Liver (tissue), 8 donors: ENCODE measurements at regions not wholly inside any gene's neighbourhood (a gene's known extent, or its start where the extent isn't known, plus 50 kb on each side); places are given as distances from the start of the nearest gene placed in this dataset.
A peak's percentile ranks its signal among the peaks of the same experiment; 100 is the strongest.

ENCODE experiments used
- DNase-seq: peaks from one replicate; pipeline ENCODE4 v3.0.0-alpha.2; 2017; ENCODE audit warnings: low spot score
- H3K27ac ChIP-seq, 2 donors: one replicate each; pipeline ENCODE4 v1.7.0; 2013; ENCODE audit warnings: inconsistent platforms in 2 of 2, low read length in 2 of 2, control low read depth in 1 of 2, low read depth in 1 of 2, mild to moderate bottlenecking in 1 of 2
- H3K27me3 ChIP-seq, 4 donors: one replicate each; pipeline versions ENCODE4 v1.6.1 to v1.7.0; 2013; ENCODE audit warnings: low read length in 3 of 4, inconsistent platforms in 1 of 4, mild to moderate bottlenecking in 1 of 4, moderate library complexity in 1 of 4; ENCODE audit not compliant: control insufficient read depth in 4 of 4, insufficient read depth in 4 of 4
- H3K36me3 ChIP-seq, 4 donors: one replicate each; pipeline versions ENCODE4 v1.6.1 to v1.7.0; 2013; ENCODE audit warnings: low read length in 3 of 4, mild to moderate bottlenecking in 3 of 4, low read depth in 1 of 4, moderate library complexity in 1 of 4; ENCODE audit not compliant: control insufficient read depth in 4 of 4, insufficient read depth in 3 of 4
- H3K4me1 ChIP-seq, 4 donors: one replicate each; pipeline versions ENCODE4 v1.6.1 to v1.7.0; 2013; ENCODE audit warnings: low read length in 3 of 4, mild to moderate bottlenecking in 3 of 4, moderate library complexity in 1 of 4; ENCODE audit not compliant: control insufficient read depth in 4 of 4, insufficient read depth in 4 of 4
- H3K4me3 ChIP-seq, 3 donors: one replicate each; pipeline versions ENCODE4 v1.6.1 to v1.7.0; 2013; ENCODE audit warnings: low read length in 3 of 3, control low read depth in 1 of 3, low read depth in 1 of 3, mild to moderate bottlenecking in 1 of 3
- H3K9ac ChIP-seq, 2 donors: one replicate each; pipeline ENCODE4 v1.7.0; 2013; ENCODE audit warnings: low read length in 2 of 2, mild to moderate bottlenecking in 2 of 2, moderate library complexity in 2 of 2, control low read depth in 1 of 2, low read depth in 1 of 2
- H3K9me3 ChIP-seq, 4 donors: one replicate each; pipeline versions ENCODE4 v1.6.1 to v1.7.0; 2013; ENCODE audit warnings: low read length in 3 of 4; ENCODE audit not compliant: control insufficient read depth in 4 of 4
- ATF3 ChIP-seq: IDR thresholded peaks from 2 replicates; pipeline ENCODE4 v1.6.1; 2016; ENCODE audit warnings: antibody characterized with exemption
- EGR1 ChIP-seq, 2 donors: IDR thresholded peaks; 2 replicates each; pipeline ENCODE4 v1.6.1; 2016 to 2018; ENCODE audit warnings: antibody characterized with exemption in 2 of 2, low read depth in 2 of 2
- FOXA1 ChIP-seq: IDR thresholded peaks from 2 replicates; pipeline ENCODE4 v1.6.1; 2016; ENCODE audit warnings: antibody characterized with exemption
- FOXA2 ChIP-seq: IDR thresholded peaks from 2 replicates; pipeline ENCODE4 v1.6.1; 2016; ENCODE audit warnings: antibody characterized with exemption
- GABPA ChIP-seq, 2 donors: IDR thresholded peaks in 1 of 2; conservative IDR thresholded peaks in 1 of 2; 2 replicates each; pipeline ENCODE4 v1.6.1; 2016; ENCODE audit warnings: antibody characterized with exemption in 2 of 2, mild to moderate bottlenecking in 1 of 2, moderate library complexity in 1 of 2
- HNF4A ChIP-seq, 2 donors: conservative IDR thresholded peaks; 2 replicates each; pipeline ENCODE4 v1.6.1; 2016; ENCODE audit warnings: antibody characterized with exemption in 2 of 2, mild to moderate bottlenecking in 2 of 2
- HNF4G ChIP-seq: IDR thresholded peaks from 2 replicates; pipeline ENCODE4 v1.6.1; 2016; ENCODE audit warnings: antibody characterized with exemption
- JUND ChIP-seq, 2 donors: IDR thresholded peaks; 2 replicates each; pipeline ENCODE4 v1.6.1; 2016; ENCODE audit warnings: antibody characterized with exemption in 2 of 2
- MAX ChIP-seq: IDR thresholded peaks from 2 replicates; pipeline ENCODE4 v1.6.1; 2016; ENCODE audit warnings: antibody characterized with exemption
- NR2F2 ChIP-seq: IDR thresholded peaks from 2 replicates; pipeline ENCODE4 v1.6.1; 2016; ENCODE audit warnings: antibody characterized with exemption
- RAD21 ChIP-seq, 2 donors: IDR thresholded peaks; 2 replicates each; pipeline ENCODE4 v1.6.1; 2016; ENCODE audit warnings: antibody characterized with exemption in 2 of 2, mild to moderate bottlenecking in 2 of 2
- REST ChIP-seq: IDR thresholded peaks from 2 replicates; pipeline ENCODE4 v1.6.1; 2016; ENCODE audit warnings: antibody characterized with exemption, mild to moderate bottlenecking
- RXRA ChIP-seq, 2 donors: IDR thresholded peaks; 2 replicates each; pipeline ENCODE4 v1.6.1; 2017 to 2018; ENCODE audit warnings: antibody characterized with exemption in 2 of 2, mild to moderate bottlenecking in 1 of 2
- SP1 ChIP-seq: IDR thresholded peaks from 2 replicates; pipeline ENCODE4 v1.6.1; 2018; ENCODE audit warnings: antibody characterized with exemption, mild to moderate bottlenecking
- TAF1 ChIP-seq: conservative IDR thresholded peaks from 2 replicates; pipeline ENCODE4 v1.6.1; 2016; ENCODE audit warnings: antibody characterized with exemption, mild to moderate bottlenecking
- YY1 ChIP-seq: IDR thresholded peaks from 2 replicates; pipeline ENCODE4 v1.6.1; 2016; ENCODE audit warnings: antibody characterized with exemption, mild to moderate bottlenecking
- WGBS: extraction: QIAGEN DNeasy Blood & Tissue Kit; methylation state at CpG from one replicate; pipeline ENCODE4 v1.1.7; 2013; 5-methylcytosine and 5-hydroxymethylcytosine counted together
- TF ChIP-seq, protein P1 (sequence below): IDR thresholded peaks from 2 replicates; pipeline ENCODE4 v1.6.1; 2016; ENCODE audit warnings: antibody characterized with exemption
- TF ChIP-seq, protein P2 (sequence below): fragments of 150-350 bp; IDR thresholded peaks from 2 replicates; pipeline ENCODE4 v1.5.1; 2017; ENCODE audit warnings: improper control_type of control experiment, low read depth, low read length; ENCODE audit not compliant: missing input control
- donor health status: healthy.
- donor health status: healthy.
- donor health status: healthy.
- donor health status: healthy.
- donor health status: healthy.

DNA sequence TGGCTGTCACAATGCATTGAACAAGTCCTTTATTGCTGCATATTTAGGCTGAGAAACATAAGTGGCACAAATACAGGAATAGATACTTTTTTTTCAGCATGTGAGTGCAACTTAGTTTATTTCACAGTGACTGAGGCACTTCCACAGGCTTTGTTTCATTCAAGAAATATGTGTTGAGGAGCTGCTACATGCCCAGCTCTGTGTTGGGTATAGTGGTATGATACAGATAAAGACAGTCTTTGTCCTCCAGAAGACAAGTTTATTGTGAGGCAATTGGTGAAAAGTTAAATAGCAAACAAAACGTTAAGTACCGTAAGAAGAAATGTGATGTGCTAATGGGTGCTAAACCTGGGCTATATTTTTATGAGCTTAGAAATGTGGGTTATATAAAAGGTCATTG, 186.4 kb downstream of the SPRY1 start:
- Histone ChIP-seq H3K36me3 (no peaks in the 10 kb centered on the region), H3K27ac (no peak overlapping the region), H3K27me3 (no peaks in the 10 kb centered on the region), H3K4me1 (no peaks in the 10 kb centered on the region), H3K4me3 (no peak overlapping the region), H3K9ac (no peak overlapping the region), H3K9me3 (peaks cover 0 to 4% (median 3%) of the 10 kb centered on the region in 4 donors)
- 87% methylated on average over 2 of the region's 2 CpGs for WGBS
- no peak for DNase-seq
- TF ChIP-seq YY1 (no peak), RAD21 (IDR thresholded peaks at IDR 0.05) (no peak), NR2F2 (no peak)

DNA sequence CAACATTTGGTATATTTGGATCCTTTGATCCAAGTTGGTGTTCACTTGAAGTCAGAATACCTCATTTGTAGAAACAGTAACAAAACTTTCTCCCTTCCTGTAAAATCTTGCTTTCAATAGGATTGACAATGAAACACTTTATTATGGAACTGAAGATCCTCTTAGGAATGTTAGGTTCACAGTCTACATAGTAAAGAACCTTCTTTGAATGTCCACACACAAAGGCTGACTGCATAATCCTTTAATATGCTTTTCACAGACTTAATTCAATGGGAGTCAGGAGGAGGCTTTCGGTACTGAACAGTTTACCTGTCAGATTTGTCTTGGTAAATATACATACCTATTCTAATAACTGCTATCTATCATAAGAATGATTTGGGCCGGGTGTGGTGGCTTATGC, 188.5 kb downstream of the SPRY1 start:
- peaks cover 0 to 4% (median 3%) of the 10 kb centered on the region in 4 donors for H3K9me3 ChIP-seq
- H3K27me3 ChIP-seq, result no peaks in the 10 kb centered on the region
- H3K36me3 ChIP-seq, result no peaks in the 10 kb centered on the region
- H3K27ac ChIP-seq, result no peak overlapping the region
- WGBS, result 95% methylated on average over 2 of the region's 2 CpGs
- no peaks in the 10 kb centered on the region for H3K4me1 ChIP-seq
- H3K4me3 ChIP-seq, result no peak overlapping the region
- H3K9ac ChIP-seq, result no peak overlapping the region
- TF ChIP-seq YY1 (no peak), RXRA (IDR thresholded peaks at IDR 0.05) (no peak), FOXA1 (no peak), ATF3 (no peak), GABPA (IDR thresholded peaks at IDR 0.05 in 1 of 2, conservative IDR thresholded peaks at IDR 0.05 in 1 of 2) (no peak), RAD21 (IDR thresholded peaks at IDR 0.05) (no peak), MAX (no peak), FOXA2 (no peak)
- TF ChIP-seq, protein P1, sequence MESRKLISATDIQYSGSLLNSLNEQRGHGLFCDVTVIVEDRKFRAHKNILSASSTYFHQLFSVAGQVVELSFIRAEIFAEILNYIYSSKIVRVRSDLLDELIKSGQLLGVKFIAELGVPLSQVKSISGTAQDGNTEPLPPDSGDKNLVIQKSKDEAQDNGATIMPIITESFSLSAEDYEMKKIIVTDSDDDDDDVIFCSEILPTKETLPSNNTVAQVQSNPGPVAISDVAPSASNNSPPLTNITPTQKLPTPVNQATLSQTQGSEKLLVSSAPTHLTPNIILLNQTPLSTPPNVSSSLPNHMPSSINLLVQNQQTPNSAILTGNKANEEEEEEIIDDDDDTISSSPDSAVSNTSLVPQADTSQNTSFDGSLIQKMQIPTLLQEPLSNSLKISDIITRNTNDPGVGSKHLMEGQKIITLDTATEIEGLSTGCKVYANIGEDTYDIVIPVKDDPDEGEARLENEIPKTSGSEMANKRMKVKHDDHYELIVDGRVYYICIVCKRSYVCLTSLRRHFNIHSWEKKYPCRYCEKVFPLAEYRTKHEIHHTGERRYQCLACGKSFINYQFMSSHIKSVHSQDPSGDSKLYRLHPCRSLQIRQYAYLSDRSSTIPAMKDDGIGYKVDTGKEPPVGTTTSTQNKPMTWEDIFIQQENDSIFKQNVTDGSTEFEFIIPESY, result no peak
- TF ChIP-seq, protein P2, sequence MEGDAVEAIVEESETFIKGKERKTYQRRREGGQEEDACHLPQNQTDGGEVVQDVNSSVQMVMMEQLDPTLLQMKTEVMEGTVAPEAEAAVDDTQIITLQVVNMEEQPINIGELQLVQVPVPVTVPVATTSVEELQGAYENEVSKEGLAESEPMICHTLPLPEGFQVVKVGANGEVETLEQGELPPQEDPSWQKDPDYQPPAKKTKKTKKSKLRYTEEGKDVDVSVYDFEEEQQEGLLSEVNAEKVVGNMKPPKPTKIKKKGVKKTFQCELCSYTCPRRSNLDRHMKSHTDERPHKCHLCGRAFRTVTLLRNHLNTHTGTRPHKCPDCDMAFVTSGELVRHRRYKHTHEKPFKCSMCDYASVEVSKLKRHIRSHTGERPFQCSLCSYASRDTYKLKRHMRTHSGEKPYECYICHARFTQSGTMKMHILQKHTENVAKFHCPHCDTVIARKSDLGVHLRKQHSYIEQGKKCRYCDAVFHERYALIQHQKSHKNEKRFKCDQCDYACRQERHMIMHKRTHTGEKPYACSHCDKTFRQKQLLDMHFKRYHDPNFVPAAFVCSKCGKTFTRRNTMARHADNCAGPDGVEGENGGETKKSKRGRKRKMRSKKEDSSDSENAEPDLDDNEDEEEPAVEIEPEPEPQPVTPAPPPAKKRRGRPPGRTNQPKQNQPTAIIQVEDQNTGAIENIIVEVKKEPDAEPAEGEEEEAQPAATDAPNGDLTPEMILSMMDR, result no peak
- DNase-seq, result no peak

DNA sequence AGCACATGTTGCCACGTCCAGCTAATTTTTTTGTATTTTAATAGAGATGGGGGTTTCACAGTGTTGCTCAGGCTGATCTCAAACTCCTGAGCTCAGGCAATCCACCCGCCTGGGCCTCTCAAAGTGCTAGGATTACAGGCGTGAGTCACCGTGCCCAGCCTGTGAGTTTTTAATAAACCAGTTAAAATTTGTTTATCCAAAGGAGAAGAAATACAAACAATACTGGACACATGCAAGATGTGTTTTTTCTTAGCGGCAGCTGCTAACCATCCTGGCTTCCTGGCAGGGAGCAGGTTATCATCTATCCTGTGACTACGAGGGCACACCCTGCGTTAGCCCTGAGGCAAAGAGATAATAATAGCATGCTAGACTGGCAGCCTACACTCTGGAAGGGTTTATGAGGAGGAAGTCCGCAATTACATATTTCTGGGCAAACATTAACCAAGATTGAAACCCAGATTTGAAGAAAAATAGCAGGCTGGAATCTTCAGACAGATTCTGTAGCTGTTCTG, 191.4 kb downstream of the SPRY1 start:
- no peaks in the 10 kb centered on the region for H3K9me3 ChIP-seq
- 71% methylated on average over 8 of the region's 8 CpGs for WGBS
- peak overlapping the region in 1 of 2 donors; percentile 6 for H3K27ac ChIP-seq
- H3K9ac ChIP-seq, result no peak overlapping the region
- no peak overlapping the region for H3K4me3 ChIP-seq
- no peak for DNase-seq
- no peaks in the 10 kb centered on the region for H3K36me3 ChIP-seq
- no peaks in the 10 kb centered on the region for H3K27me3 ChIP-seq
- H3K4me1 ChIP-seq, result no peaks in the 10 kb centered on the region
- TF ChIP-seq GABPA (IDR thresholded peaks at IDR 0.05 in 1 of 2, conservative IDR thresholded peaks at IDR 0.05 in 1 of 2) (no peak), HNF4A (conservative IDR thresholded peaks at IDR 0.05) (no peak), RAD21 (IDR thresholded peaks at IDR 0.05) (no peak), JUND (IDR thresholded peaks at IDR 0.05) (no peak), FOXA2 (no peak), HNF4G (no peak), RXRA (IDR thresholded peaks at IDR 0.05) (no peak), NR2F2 (no peak), MAX (no peak), YY1 (no peak), EGR1 (IDR thresholded peaks at IDR 0.05; ENCODE audit: low read depth in 2 of 2) (no peak), REST (no peak), SP1 (no peak), TAF1 (no peak)
- TF ChIP-seq, protein P1, result no peak
